SW480 (cell line): ENCODE measurements at regions not wholly inside any gene's neighbourhood (a gene's known extent, or its start where the extent isn't known, plus 50 kb on each side); places are given as distances from the start of the nearest gene placed in this dataset.
A peak's percentile ranks its signal among the peaks of the same experiment; 100 is the strongest.
"Not testable (repeated sequence)": the region's sequence is repeated elsewhere in the genome, so short reads cannot be mapped to it uniquely, and the experiment has no call there.

Experiments used
- DNase-seq: peaks from one replicate; pipeline ENCODE4 v3.0.0-alpha.2; 2016; ENCODE audit warnings: low spot score

DNA sequence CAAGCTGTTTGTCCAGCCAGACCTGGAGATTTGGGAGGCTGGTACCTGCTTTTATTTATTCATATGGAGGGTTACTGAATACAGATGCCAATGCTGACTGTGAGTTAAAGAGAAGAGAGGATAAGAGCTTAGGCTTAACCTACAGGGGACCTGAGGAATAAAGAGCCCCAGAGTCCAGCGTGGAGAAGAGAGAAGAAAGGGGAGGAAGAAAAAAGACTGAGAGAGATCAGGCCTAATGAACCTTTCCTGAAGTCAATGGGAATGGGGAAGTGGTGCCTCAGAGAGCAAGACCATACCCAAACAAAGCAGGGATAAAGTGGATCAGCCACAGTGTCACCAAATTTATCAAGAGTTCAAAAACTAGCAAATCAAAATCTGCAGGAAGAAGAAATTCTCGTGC lies 348.6 kb upstream of the KCNH7 start:
- DNase-seq, result no peak

DNA sequence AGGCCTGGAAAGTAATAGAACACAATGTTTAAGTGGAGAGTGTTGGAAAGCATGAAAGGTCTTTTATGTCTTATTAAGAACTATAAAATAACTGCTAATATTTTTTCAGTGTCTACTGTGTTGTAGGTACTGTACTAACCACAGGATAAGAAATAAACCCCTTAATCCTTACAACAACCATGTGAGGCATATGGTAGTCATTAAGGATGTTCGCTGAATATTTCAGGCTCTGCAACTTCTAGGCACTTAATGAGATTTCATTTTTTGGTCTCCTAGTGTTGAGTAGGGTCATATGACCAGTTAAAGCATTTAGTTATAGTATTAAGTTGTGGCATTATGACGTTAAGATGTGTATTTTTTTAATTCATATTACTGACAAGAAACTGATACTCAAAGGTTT lies 346.6 kb upstream of the KCNH7 start:
- DNase-seq, result no peak

DNA sequence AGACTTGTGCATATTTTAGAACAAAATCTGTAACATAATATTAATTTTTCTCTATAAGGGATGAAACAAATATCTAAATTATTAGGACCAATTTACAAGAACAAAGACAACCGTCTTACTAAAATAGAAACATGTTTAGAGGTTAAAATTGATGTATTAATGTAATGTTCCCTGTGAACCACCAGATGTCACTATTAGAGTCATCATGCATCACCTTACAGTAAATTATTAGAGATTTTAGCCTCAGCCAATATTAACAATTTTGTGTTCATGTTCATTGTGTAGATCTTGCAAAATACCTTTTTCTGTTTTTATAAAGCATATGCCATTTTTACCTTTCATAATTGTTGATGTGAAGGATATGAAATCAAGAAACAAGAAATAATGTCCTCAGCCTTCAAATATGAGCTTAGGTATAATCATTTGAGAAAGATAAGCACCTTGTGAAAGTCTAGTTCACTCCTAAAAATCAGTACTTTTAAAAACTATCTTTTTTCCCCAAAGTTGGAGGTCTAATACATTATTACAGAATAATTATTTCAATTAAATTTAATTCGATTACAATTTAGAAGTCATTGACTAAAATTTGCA lies 344.3 kb upstream of the KCNH7 start:
- DNase-seq, result peak; percentile 37

DNA sequence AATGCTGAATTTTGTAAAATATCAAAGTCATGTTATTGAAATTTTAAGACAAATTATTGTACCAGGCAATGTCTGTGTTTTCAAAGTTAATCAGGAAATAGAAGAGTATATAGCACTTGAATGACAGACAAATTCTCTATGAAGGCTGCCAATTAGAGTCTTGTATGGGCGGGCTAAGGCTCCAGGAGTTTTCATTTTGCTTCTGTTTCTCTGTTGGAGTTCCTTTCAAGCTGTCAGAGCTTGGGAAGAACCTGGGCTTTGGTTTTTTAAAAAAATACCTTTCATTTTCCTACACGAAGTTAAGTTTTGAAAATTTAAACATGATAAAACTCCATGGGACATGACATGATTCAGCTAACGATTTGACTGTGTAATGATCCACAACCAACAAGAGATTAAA lies 339.0 kb upstream of the KCNH7 start:
- no peak for DNase-seq

DNA sequence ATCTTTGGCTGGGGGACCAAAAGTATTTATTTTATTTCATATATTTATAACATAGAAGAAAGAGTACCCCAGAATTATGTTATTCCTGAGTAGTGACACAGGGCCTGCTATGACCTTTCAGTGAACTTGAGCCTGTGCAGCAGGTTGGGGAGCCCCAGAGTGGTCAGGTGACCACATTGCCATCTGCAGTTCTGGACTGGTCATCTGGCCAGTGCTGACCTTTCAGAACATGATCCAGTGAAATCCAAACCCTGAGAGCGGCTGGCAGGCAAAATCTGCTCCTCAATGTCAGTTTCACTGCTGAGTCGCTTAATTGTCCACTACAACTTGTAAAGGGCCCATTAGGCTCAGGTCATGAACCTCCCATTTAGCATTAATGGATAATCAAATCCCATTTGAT lies 336.7 kb upstream of the KCNH7 start:
- no peak for DNase-seq

DNA sequence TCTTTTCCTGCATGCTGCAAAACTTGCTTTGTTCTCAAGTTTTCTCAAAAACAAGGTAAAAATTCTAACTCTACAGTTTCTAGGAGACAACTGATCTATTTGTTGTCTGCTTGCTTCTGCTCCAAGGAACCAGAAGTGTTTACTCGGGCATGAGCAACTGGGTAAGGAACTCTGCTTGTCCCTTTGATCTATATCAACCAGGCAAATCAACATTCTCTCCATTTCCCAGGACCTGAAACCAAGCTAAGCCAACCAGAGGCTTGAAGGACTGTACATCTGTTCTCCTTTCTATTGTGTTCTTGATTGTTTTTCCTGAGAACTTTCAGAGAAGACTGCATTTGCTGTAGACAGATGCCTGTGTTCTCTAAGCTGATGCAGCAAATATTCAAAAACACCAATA lies 335.0 kb upstream of the KCNH7 start:
- DNase-seq, result no peak

DNA sequence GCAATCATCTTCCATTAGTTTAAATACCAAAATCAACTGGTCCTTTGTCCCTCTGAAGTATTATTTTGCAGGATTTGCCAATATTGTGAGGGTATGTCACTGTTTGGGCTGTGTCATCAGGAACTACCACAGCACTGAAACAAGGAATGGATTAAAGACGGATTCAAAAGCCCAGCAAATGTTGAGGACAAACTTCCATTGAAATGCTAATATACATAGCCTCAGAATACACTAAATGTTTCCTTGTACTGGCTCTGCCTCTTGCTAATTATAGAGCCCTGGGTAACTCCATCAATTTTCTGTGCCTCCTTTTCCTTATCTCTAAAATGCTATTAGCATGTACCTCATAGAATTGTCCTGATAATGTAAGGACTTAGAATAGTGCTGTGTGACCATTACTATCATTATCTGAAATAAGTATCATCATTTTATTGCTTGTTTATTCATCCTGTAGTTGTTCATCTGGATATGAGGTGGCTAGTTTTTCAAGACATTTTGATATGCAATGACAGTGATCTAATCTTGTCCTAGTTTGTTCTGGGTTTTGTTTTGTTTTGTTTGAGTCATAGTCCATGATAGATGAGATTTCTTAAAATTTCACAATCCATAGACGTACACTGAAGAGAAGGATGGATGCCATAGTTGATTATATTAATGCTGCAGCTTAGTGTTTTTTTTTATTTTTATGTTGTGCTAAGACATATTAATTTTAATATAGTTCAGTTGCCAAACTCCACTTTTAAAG lies 333.4 kb upstream of the KCNH7 start:
- DNase-seq, result no peak

DNA sequence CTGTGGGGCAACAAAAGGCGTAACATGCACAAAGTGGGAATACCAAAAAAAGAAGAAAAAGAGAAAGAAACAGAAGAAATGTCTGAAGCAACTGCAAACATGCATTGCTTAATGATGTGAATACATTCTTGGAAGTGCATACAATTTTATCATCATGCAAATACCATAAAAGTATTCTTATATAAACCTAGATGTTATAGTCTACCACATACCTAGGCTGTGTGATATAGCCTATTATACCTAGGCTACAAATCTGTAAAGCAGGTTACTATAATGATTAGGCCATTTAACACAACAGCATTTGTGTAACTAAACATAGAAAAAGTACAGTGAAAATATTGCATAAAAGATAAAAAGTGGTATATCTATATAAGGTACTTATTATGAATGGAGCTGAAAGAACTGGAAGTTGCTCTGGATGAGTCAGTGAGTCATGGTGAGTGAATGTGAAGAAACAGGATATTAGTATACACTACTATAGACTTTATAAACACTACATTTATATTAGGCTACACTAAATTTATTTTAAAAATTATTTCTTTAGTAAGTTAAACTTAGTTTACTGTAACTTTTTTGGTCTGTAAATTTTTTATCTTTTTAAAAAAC lies 319.4 kb upstream of the KCNH7 start:
- DNase-seq, result peak; percentile 2

DNA sequence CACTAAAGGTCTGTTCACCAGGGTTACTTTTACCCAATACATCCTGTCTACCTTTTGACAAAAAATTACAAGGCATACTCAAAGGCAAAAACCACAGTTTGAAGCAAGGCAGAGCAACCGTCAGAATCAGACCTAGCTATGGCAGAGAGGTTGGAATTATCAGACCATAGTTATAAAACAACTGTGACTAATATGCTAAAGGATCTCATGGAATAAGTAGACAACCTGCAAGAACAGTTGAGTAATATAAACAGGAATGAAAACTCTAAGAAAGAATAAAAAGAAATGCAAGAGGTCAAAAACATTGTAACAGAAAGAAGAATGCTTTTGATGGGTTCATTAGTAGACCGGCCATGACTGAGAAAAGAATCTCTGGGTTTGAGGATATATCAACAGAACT lies 318.8 kb upstream of the KCNH7 start:
- no peak for DNase-seq

DNA sequence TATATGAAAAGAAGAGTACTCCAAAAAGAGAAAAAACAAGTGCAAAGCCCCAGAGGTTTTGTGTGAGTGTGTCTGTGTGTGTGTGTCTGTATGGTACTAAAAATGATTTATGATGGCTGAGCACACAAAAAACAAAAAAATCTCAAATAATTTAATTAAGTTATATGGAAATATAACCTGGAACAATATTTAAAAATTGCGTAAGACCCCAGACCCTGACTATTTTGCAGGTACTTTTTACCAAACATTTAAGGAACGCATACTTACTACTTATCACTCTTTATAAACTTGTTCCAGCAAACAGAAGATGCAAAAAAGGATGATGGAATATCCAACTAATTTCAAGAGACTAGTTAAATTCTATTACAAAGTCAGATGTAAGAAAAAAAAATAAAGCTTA lies 317.4 kb upstream of the KCNH7 start:
- DNase-seq, result no peak

DNA sequence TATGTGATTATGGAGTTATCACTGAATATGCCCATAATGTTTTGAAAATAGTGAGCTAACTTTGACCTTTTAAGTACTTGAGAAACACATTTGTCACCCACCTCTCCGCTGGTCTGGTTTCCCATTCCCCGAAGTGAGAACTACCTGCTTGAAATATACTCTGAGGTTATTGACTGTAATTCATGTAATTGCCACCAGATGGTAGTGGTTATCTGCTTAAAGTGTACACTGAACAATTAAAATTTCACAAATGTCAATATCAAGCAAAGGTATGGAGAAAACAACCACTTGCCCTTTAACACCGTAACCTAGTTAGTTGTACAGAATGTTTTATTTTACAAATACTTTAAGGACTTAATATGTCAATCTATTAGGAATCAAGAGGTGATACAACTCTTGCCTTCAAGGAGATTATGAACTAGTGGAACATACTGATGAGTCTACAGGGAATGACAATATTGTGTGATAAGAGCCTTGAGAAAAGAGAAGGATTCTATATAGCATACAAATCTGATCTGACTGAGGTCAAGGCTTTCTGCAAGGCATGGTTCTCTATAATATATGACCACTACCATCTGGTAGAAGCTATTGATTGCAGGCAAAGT lies 316.8 kb upstream of the KCNH7 start:
- DNase-seq, result peak; percentile 43

DNA sequence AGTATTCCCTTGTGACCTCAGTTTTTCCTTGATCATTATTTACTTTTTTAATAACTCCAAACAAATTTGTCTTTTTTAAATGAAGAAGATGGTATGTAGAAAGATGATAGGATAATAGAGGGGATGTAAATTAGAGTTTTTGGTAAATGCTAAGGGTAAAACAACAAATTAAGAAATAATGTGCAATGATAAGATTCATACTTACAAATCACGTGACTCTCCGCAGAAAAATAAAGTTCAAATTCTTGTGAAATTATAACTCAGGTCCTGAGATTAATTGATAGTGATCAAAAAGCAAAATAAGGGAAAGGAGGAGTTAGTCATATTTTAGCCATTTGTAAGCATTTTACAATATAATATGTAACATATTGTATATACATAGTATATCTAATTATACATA lies 304.1 kb upstream of the KCNH7 start:
- DNase-seq, result no peak

DNA sequence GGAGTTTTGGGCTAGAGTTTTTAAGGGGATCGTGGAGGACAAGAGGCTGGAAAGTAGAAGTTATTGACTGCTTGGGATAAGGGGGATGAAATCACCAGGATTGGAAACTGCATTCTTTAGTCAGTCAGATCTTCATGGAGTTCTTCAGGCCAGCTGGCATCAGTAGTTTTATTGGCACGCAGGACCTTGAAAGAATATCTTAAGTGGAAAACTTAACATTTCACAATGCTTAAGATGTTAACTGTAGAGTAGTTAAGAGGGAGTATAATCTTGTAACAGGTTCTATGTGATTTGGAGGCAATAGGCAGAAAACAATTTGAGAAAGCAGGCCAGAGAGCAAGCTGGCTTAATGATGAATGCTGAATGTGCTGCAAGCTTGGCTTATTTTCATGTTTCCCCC lies 300.4 kb upstream of the KCNH7 start:
- DNase-seq, result no peak

DNA sequence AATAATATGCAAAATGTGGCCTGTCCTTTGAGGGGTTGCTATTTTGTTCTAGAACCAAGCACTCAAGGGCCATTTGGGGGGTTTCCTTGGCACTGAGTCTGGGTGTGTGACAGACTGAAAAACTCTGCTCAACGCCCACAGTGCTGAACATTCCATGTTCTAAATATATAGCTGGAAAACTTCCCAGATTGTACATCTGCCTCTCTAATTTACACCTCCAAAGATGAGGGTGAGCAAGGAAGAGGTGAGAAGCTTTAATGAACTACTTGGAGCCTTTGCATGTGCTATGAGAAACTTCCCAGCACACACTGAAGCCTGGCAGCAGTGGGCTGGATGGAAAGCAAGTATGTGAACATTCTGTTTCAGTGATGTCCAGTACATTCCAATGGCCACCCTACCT lies 296.7 kb upstream of the KCNH7 start:
- DNase-seq, result no peak

DNA sequence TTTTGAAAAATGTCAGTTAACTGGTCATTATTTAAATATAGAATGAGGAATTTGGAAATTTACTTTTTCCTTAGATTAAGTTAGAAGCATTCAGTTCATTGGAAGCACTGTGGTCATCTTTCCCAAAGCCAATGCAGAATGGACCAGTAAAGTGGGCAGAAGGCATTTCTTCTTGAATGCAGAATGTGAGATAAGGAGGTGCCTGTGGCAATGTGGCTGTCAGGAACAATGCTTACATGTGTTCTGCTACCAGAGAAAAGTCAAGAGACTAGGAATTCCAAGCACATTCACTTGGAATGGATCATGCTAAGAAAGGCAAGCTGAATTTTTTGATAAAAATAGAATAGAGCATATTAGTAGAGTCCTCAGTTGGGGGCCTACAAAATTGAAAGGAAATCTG lies 295.0 kb upstream of the KCNH7 start:
- DNase-seq, result no peak

DNA sequence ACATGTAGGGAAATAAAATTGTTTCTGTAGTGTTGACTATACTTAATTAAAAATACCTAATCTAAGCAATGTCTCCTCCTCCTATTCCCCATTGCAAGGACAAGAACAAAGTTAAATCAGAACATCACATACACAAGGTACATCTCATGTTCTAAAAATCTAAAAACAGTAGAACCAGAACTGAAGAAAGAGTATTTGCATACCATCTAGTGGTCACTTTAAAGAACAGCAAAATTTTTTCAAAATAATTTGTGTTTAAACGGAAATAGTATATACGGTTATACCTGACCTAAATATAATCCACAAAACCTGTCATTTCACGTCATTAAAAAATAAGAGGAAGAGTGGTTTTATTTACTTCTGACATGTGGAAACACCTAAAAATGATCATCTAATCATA lies 294.3 kb upstream of the KCNH7 start:
- peak; percentile 43 for DNase-seq

DNA sequence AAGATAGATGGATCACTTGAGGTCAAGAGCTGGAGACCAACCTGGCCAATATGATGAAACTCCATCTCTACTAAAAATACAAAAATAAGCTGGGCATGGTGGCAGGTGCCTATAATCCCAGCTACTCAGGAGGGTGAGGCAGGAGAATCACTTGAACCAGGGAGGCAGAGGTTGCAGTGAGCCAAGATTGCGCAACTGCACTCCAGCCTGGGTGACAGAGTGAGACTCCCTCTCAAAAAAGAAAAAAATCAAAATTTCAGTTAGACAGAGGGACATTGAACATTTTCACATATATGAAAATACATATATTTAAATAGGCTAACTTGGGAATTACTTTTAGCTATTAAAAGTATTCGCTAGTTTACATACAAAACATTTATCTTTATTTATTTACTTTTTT lies 293.6 kb upstream of the KCNH7 start:
- not testable (repeated sequence) for DNase-seq

DNA sequence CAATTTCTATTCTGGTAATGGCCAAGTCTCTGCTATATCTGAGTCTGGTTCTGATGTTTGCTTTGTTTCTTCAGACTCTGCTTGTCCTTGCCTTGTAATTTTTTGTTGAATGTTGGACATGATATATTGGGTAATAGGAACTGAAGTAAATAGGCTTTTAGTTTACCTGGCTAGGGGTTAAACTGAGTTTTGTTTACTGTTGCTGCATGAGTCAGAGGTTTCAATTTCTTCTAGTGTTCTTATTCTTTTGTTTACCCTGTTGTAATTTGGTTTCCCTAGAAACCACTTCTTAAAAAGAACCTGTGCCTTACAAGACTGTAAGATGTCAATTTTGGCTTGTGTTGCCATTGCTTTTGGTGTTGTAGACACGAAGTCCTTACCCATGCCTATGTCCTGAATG lies 285.0 kb upstream of the KCNH7 start:
- DNase-seq, result no peak

DNA sequence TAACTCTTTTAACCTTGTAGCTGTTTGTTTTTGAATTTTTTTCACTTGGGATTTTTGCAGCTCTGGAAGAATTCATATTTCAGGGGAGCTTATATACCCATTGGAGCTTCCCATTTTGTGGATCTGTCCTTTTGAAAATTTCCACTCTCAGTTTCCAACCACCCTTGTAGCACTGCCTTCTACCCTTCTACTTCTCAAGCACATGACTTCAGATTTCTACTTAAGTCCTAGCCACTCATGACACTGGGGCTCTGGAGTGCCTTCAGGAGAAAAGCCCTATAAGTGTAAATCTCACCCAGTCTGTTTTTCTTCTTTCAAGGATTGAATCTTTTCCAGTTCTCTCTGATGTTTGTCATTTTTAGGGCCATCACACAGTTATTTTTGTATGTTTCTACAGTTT lies 283.7 kb upstream of the KCNH7 start:
- DNase-seq, result no peak

DNA sequence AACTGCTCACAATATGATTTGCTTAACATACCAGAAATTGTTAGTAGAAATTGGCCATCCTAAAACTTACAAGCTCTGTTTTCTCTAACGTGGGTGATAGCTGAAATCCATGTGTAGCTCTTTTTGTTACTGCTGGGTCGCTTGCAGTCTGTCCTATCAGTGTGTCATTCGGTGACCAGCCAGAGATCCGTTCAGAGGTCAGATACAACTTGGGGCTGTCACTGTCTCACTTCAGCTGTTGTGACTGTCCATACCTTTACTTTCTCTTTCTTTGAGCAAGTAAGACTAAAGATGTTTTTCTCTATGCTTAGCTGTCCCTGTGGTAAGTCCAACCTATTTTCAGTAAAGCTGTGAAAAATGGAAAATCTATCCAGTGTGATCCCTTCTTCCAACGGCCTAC lies 282.9 kb upstream of the KCNH7 start:
- DNase-seq, result no peak

DNA sequence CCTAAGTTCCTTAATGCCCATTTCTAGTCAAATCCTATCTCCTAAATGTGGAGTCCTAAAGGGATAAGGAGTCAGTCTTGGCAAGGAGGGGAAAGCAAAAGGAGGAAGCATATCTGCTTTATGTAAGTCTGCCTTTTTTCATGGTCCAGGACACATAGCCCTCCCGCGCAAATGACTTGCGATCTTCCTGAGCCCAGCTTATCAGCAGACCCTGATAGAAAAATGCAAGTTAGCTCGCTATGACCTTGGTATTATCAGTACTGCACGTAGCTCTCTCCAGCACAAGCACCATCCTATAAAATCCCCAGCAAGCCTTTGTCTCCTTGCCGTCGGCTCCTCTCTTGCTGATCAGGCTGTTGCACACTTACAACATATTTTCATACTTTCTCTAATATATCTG lies 281.4 kb upstream of the KCNH7 start:
- DNase-seq, result no peak

DNA sequence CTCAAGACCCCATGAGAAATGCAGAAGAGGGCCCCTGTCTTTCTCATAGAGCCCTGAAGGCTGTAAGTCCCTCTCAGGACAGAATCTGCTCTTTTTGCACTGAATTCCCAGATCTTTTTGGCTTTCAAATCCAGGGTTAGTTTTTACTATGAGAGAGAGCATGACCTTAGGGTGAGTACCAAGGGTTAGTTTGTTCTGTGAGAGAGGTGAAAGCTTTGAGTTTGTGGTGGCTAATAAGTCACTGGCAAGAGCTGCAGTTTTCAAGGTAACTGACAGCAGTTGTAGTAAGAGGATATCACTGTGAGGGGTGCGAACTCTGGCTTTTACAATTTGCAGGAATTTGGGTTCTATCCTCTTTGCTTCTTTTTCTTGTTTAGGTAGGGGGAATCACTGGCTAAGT lies 248.4 kb upstream of the KCNH7 start:
- DNase-seq, result no peak

DNA sequence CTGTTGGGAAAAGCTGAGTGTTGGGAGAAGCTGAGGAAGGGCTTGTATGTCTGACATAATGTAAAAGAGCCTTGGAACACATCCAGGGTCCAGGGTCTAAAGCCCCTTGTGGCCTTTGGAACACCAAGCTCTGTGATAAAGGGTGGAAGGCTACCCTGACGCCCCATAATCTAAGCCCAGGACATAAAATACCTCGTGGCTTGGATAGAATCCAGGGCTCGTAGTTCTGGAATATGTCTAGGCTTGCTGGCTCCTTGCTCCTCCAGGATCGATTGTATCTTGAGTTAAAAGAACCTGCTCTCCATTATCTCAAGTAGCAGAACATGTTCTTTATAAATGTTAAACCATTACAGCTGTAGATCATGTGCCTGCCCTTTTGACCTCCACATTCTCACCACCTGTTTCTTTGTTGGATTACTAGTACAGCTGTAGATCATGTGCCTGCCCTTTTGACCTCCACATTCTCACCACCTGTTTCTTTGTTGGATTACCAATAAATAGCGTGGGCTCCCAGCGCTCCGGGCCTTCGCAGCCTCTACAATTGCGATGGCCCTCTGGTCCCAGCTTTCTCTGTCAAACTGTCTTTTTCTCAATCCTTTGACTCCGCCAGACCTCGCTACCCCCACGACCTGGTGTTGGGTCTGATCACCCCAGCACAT lies 246.9 kb upstream of the KCNH7 start:
- DNase-seq, result not testable (repeated sequence)
